Mesothelial cell of epicardium (in vitro differentiated cells): ENCODE measurements at regions not wholly inside any gene's neighbourhood (a gene's known extent, or its start where the extent isn't known, plus 50 kb on each side); places are given as distances from the start of the nearest gene placed in this dataset.

Experiments
- DNase-seq, 2 experiments: peaks; one replicate each; pipeline ENCODE4 v3.0.0; 2021; ENCODE audit warnings: low spot score in 2 of 2; ENCODE audit not compliant: unreplicated experiment in 2 of 2
- H3K27ac Mint-ChIP-seq: 2 replicates; pipeline ENCODE4 v1.8.0; 2021; ENCODE audit warnings: mixed read lengths
- H3K27me3 Mint-ChIP-seq: 2 replicates; pipeline ENCODE4 v1.8.0; 2021; ENCODE audit warnings: low read depth, mixed read lengths
- H3K36me3 Mint-ChIP-seq: 2 replicates; pipeline ENCODE4 v1.8.0; 2021; ENCODE audit warnings: mixed read lengths
- H3K4me1 Mint-ChIP-seq: 2 replicates; pipeline ENCODE4 v1.8.0; 2021; ENCODE audit warnings: mixed read lengths
- H3K4me3 Mint-ChIP-seq: 2 replicates; pipeline ENCODE4 v1.8.0; 2021; ENCODE audit warnings: mild to moderate bottlenecking, moderate library complexity, mixed read lengths
- H3K9me3 Mint-ChIP-seq: 2 replicates; pipeline ENCODE4 v1.8.0; 2021; ENCODE audit warnings: mixed read lengths
- TF ChIP-seq, protein P1 (sequence below): fragments of 200-600 bp; sonication (generic); IDR thresholded peaks from one replicate; pipeline ENCODE4 v1.5.0; 2021; ENCODE audit warnings: antibody characterized with exemption; ENCODE audit not compliant: unreplicated experiment

- TF ChIP-seq, protein P1, sequence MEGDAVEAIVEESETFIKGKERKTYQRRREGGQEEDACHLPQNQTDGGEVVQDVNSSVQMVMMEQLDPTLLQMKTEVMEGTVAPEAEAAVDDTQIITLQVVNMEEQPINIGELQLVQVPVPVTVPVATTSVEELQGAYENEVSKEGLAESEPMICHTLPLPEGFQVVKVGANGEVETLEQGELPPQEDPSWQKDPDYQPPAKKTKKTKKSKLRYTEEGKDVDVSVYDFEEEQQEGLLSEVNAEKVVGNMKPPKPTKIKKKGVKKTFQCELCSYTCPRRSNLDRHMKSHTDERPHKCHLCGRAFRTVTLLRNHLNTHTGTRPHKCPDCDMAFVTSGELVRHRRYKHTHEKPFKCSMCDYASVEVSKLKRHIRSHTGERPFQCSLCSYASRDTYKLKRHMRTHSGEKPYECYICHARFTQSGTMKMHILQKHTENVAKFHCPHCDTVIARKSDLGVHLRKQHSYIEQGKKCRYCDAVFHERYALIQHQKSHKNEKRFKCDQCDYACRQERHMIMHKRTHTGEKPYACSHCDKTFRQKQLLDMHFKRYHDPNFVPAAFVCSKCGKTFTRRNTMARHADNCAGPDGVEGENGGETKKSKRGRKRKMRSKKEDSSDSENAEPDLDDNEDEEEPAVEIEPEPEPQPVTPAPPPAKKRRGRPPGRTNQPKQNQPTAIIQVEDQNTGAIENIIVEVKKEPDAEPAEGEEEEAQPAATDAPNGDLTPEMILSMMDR, result no peak
- Mint-ChIP-seq H3K36me3 (no peaks in the 10 kb centered on the region), H3K27me3 (no peaks in the 10 kb centered on the region), H3K27ac (peak overlapping the region; percentile 23), H3K4me3 (no peak overlapping the region), H3K4me1 (peaks cover 18% of the 10 kb centered on the region), H3K9me3 (peaks cover 3% of the 10 kb centered on the region)
- DNase-seq, result no peak
These were observed 1277.6 kb downstream of the ZPLD1 start for GRCh38 chr3:103712320-103713008.

DNA sequence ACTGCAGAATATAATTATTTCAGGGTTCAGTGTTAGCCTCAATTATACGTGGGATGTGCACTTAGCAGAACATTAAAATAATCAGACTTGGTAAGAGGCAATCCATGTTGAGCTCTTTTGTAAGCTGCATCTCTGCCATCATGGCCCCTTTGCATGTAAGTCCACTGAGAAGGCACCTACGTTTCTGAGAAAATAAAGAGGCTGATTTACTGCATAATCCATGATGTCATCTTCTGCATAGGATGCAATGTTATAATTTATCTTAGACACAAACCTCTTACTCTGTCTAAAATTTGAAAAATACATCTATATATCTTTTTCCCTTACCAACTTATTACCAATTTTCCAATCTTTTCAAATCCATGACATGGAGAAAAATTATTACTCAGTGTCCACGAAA is 1294.7 kb downstream of the ZPLD1 start:
- H3K4me1 Mint-ChIP-seq, result peaks cover 6% of the 10 kb centered on the region
- peaks cover 10% of the 10 kb centered on the region for H3K9me3 Mint-ChIP-seq
- H3K4me3 Mint-ChIP-seq, result no peak overlapping the region
- DNase-seq, result no peak
- H3K36me3 Mint-ChIP-seq, result no peaks in the 10 kb centered on the region
- H3K27me3 Mint-ChIP-seq, result no peaks in the 10 kb centered on the region
- H3K27ac Mint-ChIP-seq, result no peak overlapping the region
- TF ChIP-seq, protein P1, result no peak

DNA sequence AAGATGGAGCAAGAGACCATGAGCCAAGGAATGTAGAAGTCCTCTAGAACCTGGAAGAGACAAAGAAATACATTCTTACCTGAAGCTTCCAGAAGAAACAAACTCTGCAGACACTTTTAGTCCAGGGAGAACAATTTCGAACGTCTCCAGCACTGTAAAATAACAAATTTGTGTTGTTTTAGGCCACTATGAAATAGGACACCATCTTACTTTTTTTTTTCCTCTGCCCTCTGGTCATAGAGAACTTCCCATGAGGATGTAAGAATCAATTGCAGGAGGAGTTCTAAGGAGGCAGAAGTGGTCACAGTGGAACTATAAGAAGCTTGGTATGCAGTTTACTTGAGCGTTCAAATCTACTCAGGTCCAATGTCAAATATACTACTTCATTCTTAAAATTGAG is 1295.9 kb downstream of the ZPLD1 start:
- no peak overlapping the region for H3K4me3 Mint-ChIP-seq
- no peaks in the 10 kb centered on the region for H3K36me3 Mint-ChIP-seq
- H3K27me3 Mint-ChIP-seq, result no peaks in the 10 kb centered on the region
- TF ChIP-seq, protein P1, result no peak
- peaks cover 6% of the 10 kb centered on the region for H3K4me1 Mint-ChIP-seq
- no peak for DNase-seq
- H3K27ac Mint-ChIP-seq, result no peak overlapping the region
- H3K9me3 Mint-ChIP-seq, result peaks cover 10% of the 10 kb centered on the region

DNA sequence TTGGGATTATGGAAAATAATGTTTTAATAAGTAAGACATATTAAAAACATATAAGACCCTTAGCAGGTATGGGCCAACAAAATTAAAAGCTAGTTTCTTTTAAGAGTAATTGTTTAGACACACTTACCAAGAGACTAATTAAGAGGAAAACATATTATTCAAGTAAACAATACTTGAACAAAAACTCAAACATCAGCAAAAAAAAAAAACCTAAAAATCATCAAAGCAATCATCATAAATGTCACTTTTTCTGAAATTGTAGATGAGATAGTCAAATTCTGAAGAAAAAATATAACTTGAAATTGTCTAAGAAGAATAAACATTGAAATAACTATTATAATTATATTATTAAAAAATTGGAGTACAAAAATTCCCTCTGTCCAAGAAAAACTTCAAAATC is 1318.2 kb downstream of the ZPLD1 start:
- H3K4me3 Mint-ChIP-seq, result no peak overlapping the region
- no peak for DNase-seq
- no peaks in the 10 kb centered on the region for H3K27me3 Mint-ChIP-seq
- H3K36me3 Mint-ChIP-seq, result no peaks in the 10 kb centered on the region
- no peak overlapping the region for H3K27ac Mint-ChIP-seq
- no peaks in the 10 kb centered on the region for H3K4me1 Mint-ChIP-seq
- TF ChIP-seq, protein P1, result no peak
- H3K9me3 Mint-ChIP-seq, result no peaks in the 10 kb centered on the region

GRCh38 chr3:103767635-103768034 is 1332.8 kb downstream of the ZPLD1 start:
- Mint-ChIP-seq H3K4me3 (no peak overlapping the region), H3K27me3 (no peaks in the 10 kb centered on the region), H3K4me1 (no peaks in the 10 kb centered on the region), H3K36me3 (no peaks in the 10 kb centered on the region), H3K27ac (no peak overlapping the region), H3K9me3 (peaks cover 15% of the 10 kb centered on the region)
- no peak for DNase-seq
- TF ChIP-seq, protein P1, result no peak
